ENCODE measurements at regions not wholly inside any gene's neighbourhood (a gene's known extent, or its start where the extent isn't known, plus 50 kb on each side); places are given as distances from the start of the nearest gene placed in this dataset.
A peak's percentile ranks its signal among the peaks of the same experiment; 100 is the strongest.

DNA sequence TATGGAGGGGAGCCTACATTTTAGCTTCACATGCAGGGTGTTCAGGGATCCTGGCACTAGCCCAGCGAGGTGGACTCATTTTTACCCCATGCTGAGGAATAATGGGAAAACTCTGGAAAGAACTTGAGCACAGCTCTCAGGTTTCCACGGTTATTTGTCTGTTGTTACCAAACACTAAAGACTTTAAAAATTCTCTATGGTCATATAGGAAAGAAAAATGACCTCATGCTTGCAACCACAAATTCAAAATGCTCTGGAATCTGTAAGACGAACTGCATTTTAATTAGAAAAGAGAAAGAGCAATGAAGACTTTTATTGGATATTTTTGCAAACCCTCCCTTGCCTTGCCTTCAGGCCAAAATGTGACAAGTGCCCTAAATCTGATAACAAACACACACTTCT, 606.9 kb downstream of the EBF1 start:
- no peaks in the 10 kb centered on the region for H3K36me3 ChIP-seq (ENCODE audit: control insufficient read depth in 1 of 2, insufficient read depth in 2 of 2, low read length in 2 of 2)
- H3K27ac ChIP-seq (ENCODE audit: low read length) = no peak overlapping the region
- no peaks in the 10 kb centered on the region for H3K4me1 ChIP-seq (ENCODE audit: control insufficient read depth in 1 of 2, insufficient read depth in 2 of 2, low read length in 2 of 2)
- H3K9me3 ChIP-seq (ENCODE audit: control insufficient read depth in 1 of 2, low read length in 2 of 2) = no peaks in the 10 kb centered on the region
- H3K27me3 ChIP-seq (ENCODE audit: low read depth, low read length) = no peaks in the 10 kb centered on the region
- H3K4me3 ChIP-seq (ENCODE audit: low read depth in 1 of 2, low read length in 2 of 2) = no peak overlapping the region

DNA sequence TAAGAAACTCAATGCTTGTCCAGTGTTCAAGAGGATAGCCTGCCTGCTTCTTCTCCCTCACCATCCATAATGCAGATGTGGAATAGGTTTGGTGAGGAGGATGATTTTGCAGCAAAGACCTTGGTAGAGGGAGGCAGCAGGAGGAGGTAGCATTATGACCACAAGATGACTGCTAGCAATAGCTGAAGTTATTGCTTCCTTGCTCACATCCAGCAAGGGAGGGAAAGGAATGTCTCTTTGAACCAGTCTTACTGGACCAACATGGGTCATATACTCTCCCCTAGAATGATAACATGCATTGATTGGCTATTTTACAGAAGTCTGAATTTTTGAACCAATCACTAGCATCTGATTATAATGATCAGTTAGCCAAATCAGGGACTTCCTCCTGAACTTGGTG, 607.6 kb downstream of the EBF1 start:
- Histone ChIP-seq H3K27me3 (ENCODE audit: low read depth, low read length) (no peaks in the 10 kb centered on the region), H3K4me1 (ENCODE audit: control insufficient read depth in 1 of 2, insufficient read depth in 2 of 2, low read length in 2 of 2) (no peaks in the 10 kb centered on the region), H3K4me3 (ENCODE audit: low read depth in 1 of 2, low read length in 2 of 2) (no peak overlapping the region), H3K9me3 (ENCODE audit: control insufficient read depth in 1 of 2, low read length in 2 of 2) (no peaks in the 10 kb centered on the region), H3K36me3 (ENCODE audit: control insufficient read depth in 1 of 2, insufficient read depth in 2 of 2, low read length in 2 of 2) (no peaks in the 10 kb centered on the region), H3K27ac (ENCODE audit: low read length) (no peak overlapping the region)

DNA sequence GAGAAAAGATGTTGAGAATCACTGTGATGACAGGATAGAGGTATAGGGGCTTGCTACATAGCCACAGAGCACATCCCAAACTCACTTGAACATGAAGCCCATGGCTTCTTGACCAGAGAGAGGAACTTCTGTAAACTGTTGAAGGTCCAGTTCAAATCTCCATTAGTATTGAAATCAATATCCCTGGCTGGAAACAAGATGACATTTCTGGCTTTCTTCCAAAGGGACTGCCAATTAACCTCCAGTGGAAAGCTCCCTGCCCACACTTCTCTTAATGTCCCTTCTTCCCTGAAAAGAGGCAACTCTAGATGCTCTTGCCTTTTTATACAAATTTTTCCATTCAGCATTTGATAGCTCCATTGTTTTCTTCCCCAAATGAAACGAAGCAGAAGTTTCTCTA, 612.1 kb downstream of the EBF1 start:
- peaks cover 0 to 24% of the 10 kb centered on the region in 2 donors for H3K4me1 ChIP-seq (ENCODE audit: control insufficient read depth in 1 of 2, insufficient read depth in 2 of 2, low read length in 2 of 2)
- no peaks in the 10 kb centered on the region for H3K27me3 ChIP-seq (ENCODE audit: low read depth, low read length)
- H3K4me3 ChIP-seq (ENCODE audit: low read depth in 1 of 2, low read length in 2 of 2) = no peak overlapping the region
- no peak overlapping the region for H3K27ac ChIP-seq (ENCODE audit: low read length)
- H3K36me3 ChIP-seq (ENCODE audit: control insufficient read depth in 1 of 2, insufficient read depth in 2 of 2, low read length in 2 of 2) = no peaks in the 10 kb centered on the region
- H3K9me3 ChIP-seq (ENCODE audit: control insufficient read depth in 1 of 2, low read length in 2 of 2) = no peaks in the 10 kb centered on the region

DNA sequence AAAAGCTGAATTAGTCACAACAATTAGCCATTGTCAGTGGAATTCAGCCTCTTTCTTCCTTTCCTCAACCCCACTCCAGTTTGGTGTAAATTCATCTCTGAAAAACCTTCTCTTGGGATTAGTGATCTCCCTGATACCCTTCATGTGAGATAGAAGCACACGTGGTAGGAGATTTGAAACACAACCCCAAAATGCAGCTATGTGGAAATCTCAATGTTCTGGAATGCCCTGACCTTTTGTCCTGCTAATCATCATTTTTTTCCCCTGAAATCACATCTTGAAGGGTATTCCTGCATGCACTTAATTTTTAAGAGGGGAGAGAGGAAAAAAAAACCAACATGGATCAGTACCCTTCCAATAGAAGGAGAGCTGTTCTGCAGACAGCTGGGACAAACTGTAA, 612.6 kb downstream of the EBF1 start:
- H3K4me3 ChIP-seq (ENCODE audit: low read depth in 1 of 2, low read length in 2 of 2) = no peak overlapping the region
- H3K4me1 ChIP-seq (ENCODE audit: control insufficient read depth in 1 of 2, insufficient read depth in 2 of 2, low read length in 2 of 2) = peaks cover 0 to 24% of the 10 kb centered on the region in 2 donors
- no peaks in the 10 kb centered on the region for H3K36me3 ChIP-seq (ENCODE audit: control insufficient read depth in 1 of 2, insufficient read depth in 2 of 2, low read length in 2 of 2)
- no peaks in the 10 kb centered on the region for H3K27me3 ChIP-seq (ENCODE audit: low read depth, low read length)
- H3K9me3 ChIP-seq (ENCODE audit: control insufficient read depth in 1 of 2, low read length in 2 of 2) = no peaks in the 10 kb centered on the region
- no peak overlapping the region for H3K27ac ChIP-seq (ENCODE audit: low read length)

DNA sequence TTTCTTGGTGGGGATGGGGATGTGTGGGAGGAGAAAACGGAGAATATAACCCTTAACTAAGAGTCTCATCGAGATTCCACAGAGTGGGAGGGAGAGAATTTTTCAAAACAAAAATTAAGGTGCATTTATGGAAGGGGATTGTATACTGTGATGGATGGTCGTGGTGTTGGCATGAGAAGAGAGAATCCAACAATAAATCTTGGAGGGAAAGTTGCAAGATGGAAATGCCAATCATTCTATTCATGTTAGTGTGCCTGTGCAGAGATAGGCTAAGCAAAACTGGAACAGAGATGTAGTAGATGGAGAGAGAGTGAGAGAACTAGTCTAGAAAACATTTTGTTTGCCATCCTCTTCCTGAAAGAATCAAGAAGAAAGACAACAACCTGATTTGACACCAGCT, 613.1 kb downstream of the EBF1 start:
- Histone ChIP-seq H3K4me1 (ENCODE audit: control insufficient read depth in 1 of 2, insufficient read depth in 2 of 2, low read length in 2 of 2) (peaks cover 0 to 24% of the 10 kb centered on the region in 2 donors), H3K36me3 (ENCODE audit: control insufficient read depth in 1 of 2, insufficient read depth in 2 of 2, low read length in 2 of 2) (no peaks in the 10 kb centered on the region), H3K27ac (ENCODE audit: low read length) (peak overlapping the region; percentile 17), H3K27me3 (ENCODE audit: low read depth, low read length) (no peaks in the 10 kb centered on the region), H3K4me3 (ENCODE audit: low read depth in 1 of 2, low read length in 2 of 2) (no peak overlapping the region), H3K9me3 (ENCODE audit: control insufficient read depth in 1 of 2, low read length in 2 of 2) (no peaks in the 10 kb centered on the region)

DNA sequence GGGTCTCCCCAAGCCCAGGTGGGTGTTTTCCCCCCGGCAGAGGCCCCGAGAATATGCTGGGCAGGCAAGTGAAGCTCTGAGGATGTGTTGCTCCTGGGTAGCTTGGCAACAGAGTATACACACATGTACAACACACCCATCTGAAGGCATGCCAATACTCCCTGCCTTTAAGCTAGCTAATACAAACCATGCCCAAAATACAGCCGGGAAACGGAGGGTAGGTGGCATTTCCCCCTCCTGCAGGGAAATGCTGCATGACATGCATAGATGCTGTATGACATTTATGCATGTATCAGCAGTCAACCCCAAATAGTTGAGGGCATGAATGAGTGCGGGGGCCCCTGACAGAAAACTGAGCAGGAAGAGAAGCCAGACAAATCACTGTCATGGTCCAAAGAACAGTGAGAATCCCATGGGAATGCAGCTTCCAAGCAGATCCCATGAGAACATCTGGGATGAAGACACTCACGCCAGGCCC, 614.1 kb downstream of the EBF1 start:
- no peaks in the 10 kb centered on the region for H3K36me3 ChIP-seq (ENCODE audit: control insufficient read depth in 1 of 2, insufficient read depth in 2 of 2, low read length in 2 of 2)
- peak overlapping the region; percentile 68 for H3K27ac ChIP-seq (ENCODE audit: low read length)
- H3K4me3 ChIP-seq (ENCODE audit: low read depth in 1 of 2, low read length in 2 of 2) = no peak overlapping the region
- H3K4me1 ChIP-seq (ENCODE audit: control insufficient read depth in 1 of 2, insufficient read depth in 2 of 2, low read length in 2 of 2) = peaks cover 0 to 24% of the 10 kb centered on the region in 2 donors
- no peaks in the 10 kb centered on the region for H3K9me3 ChIP-seq (ENCODE audit: control insufficient read depth in 1 of 2, low read length in 2 of 2)
- H3K27me3 ChIP-seq (ENCODE audit: low read depth, low read length) = no peaks in the 10 kb centered on the region

DNA sequence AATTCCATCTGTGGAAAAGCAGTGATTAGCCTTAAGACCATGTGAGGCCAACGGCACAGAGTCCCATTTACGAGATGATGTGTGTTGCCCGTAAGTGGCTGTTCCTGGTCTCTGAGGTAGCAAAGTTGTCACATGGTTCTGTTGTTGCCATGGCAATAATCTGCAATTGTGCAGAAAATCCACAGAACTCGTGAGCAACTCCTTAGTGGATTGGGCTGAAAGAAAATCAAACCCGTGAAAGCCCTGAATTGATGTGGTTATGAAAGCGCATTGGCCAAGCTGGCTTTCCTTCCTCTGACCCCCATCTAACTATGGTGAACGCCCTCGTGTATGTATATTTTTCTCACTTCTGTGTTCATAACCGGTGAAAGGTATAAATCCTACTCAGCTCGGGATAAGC, 614.7 kb downstream of the EBF1 start:
- Histone ChIP-seq H3K27me3 (ENCODE audit: low read depth, low read length) (no peaks in the 10 kb centered on the region), H3K27ac (ENCODE audit: low read length) (peak overlapping the region; percentile 68), H3K4me3 (ENCODE audit: low read depth in 1 of 2, low read length in 2 of 2) (no peak overlapping the region), H3K9me3 (ENCODE audit: control insufficient read depth in 1 of 2, low read length in 2 of 2) (no peaks in the 10 kb centered on the region), H3K4me1 (ENCODE audit: control insufficient read depth in 1 of 2, insufficient read depth in 2 of 2, low read length in 2 of 2) (peaks cover 0 to 24% of the 10 kb centered on the region in 2 donors), H3K36me3 (ENCODE audit: control insufficient read depth in 1 of 2, insufficient read depth in 2 of 2, low read length in 2 of 2) (no peaks in the 10 kb centered on the region)

DNA sequence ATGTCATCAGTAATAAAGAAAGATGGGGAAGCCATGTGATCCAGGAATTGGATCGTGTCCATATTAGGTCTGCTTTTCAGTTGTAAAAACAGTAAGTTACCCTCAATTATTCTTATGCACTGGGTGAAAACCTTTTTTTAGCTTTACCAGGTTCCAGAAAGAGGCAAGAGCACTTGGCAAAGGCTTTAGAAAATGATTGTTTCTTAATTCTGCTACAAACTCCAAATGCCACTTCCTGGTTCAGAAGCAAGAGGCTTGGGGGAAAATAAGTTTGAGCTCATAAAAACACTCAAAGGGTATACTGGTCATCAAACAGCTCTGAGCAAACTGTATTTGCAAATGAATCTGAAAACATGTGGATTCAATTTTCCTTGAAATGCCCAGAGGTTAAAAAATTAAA, 615.6 kb downstream of the EBF1 start:
- no peaks in the 10 kb centered on the region for H3K27me3 ChIP-seq (ENCODE audit: low read depth, low read length)
- H3K27ac ChIP-seq (ENCODE audit: low read length) = peak overlapping the region; percentile 27
- H3K4me1 ChIP-seq (ENCODE audit: control insufficient read depth in 1 of 2, insufficient read depth in 2 of 2, low read length in 2 of 2) = peaks cover 0 to 24% of the 10 kb centered on the region in 2 donors

DNA sequence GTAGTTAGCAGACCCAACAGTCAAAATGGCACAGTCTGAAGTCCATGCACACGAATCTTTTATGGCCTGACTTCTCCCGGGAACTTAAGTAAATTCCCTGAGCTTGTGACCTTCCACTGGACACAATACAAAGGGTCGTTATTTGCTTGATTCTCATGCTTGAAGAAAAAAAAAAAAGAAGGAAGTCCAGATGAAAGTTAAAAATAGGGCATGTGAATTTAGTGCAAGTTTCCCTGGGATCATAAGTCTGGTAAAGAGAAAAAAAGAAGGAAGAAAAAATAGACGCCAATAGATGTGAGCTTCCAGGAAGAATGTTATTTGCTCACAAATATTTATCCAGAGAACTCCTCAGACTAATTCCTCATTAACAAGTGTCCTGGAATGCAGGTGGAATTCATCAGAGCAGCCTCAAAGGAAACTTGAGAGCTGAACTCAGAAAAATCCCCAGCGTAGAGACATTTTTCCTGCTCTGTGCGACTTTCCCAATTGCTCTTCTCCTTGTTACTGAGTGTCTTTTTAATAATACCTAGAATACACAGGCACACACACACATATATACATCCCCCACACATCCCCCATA, 616.3 kb downstream of the EBF1 start:
- peak overlapping the region; percentile 27 for H3K27ac ChIP-seq (ENCODE audit: low read length)
- H3K4me3 ChIP-seq (ENCODE audit: low read depth in 1 of 2, low read length in 2 of 2) = no peak overlapping the region
- H3K9me3 ChIP-seq (ENCODE audit: control insufficient read depth in 1 of 2, low read length in 2 of 2) = no peaks in the 10 kb centered on the region
- peaks cover 0 to 24% of the 10 kb centered on the region in 2 donors for H3K4me1 ChIP-seq (ENCODE audit: control insufficient read depth in 1 of 2, insufficient read depth in 2 of 2, low read length in 2 of 2)
- no peaks in the 10 kb centered on the region for H3K27me3 ChIP-seq (ENCODE audit: low read depth, low read length)
- no peaks in the 10 kb centered on the region for H3K36me3 ChIP-seq (ENCODE audit: control insufficient read depth in 1 of 2, insufficient read depth in 2 of 2, low read length in 2 of 2)

More for the DNA sequence above, 615.6 kb downstream of the EBF1 start:
- no peak overlapping the region for H3K4me3 ChIP-seq (ENCODE audit: low read depth in 1 of 2, low read length in 2 of 2)
- H3K36me3 ChIP-seq (ENCODE audit: control insufficient read depth in 1 of 2, insufficient read depth in 2 of 2, low read length in 2 of 2) = no peaks in the 10 kb centered on the region
- H3K9me3 ChIP-seq (ENCODE audit: control insufficient read depth in 1 of 2, low read length in 2 of 2) = no peaks in the 10 kb centered on the region

DNA sequence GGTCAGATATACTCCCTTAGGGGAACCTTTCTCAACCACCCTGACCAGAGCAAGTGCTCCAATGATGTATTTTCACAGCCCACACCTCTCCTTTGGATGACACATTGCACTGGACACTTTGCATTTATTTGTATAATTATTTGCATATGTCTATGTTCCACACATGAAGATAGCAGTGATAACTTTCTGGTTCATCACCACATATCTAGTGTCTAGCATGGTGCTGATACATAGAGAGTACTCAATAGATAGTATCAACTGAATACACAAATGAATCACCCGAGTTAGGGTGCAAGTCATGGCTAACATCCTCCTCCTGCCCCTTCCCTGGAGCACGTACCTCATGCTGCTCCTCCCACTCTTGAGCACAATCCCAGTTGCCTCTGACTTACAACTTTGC, 617.6 kb downstream of the EBF1 start:
- Histone ChIP-seq H3K36me3 (ENCODE audit: control insufficient read depth in 1 of 2, insufficient read depth in 2 of 2, low read length in 2 of 2) (no peaks in the 10 kb centered on the region), H3K4me3 (ENCODE audit: low read depth in 1 of 2, low read length in 2 of 2) (no peak overlapping the region), H3K27ac (ENCODE audit: low read length) (no peak overlapping the region), H3K27me3 (ENCODE audit: low read depth, low read length) (no peaks in the 10 kb centered on the region), H3K9me3 (ENCODE audit: control insufficient read depth in 1 of 2, low read length in 2 of 2) (no peaks in the 10 kb centered on the region), H3K4me1 (ENCODE audit: control insufficient read depth in 1 of 2, insufficient read depth in 2 of 2, low read length in 2 of 2) (peaks cover 0 to 24% of the 10 kb centered on the region in 2 donors)

DNA sequence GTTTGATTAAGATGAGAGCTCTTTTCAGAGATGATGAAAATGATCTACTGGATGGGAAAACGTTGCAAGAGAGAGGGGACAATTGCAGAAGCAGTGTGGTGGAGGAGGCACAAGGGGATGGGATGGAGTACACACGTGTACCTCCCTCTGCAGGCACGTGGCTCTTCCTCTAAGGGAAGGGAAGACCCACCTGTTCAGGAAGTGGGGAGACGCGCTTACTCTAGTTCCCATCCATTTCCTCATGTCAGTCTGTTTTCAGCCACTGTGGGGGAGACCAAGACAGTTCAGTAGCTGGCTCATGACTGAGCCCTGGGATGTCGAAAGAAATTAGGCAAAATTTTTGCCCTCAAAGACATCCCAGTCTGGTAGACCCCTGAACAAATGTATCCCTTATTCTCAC, 619.2 kb upstream of the CLINT1 start:
- Histone ChIP-seq H3K9me3 (ENCODE audit: control insufficient read depth in 1 of 2, low read length in 2 of 2) (no peaks in the 10 kb centered on the region), H3K4me1 (ENCODE audit: control insufficient read depth in 1 of 2, insufficient read depth in 2 of 2, low read length in 2 of 2) (no peaks in the 10 kb centered on the region), H3K36me3 (ENCODE audit: control insufficient read depth in 1 of 2, insufficient read depth in 2 of 2, low read length in 2 of 2) (no peaks in the 10 kb centered on the region), H3K27ac (ENCODE audit: low read length) (no peak overlapping the region), H3K4me3 (ENCODE audit: low read depth in 1 of 2, low read length in 2 of 2) (no peak overlapping the region), H3K27me3 (ENCODE audit: low read depth, low read length) (no peaks in the 10 kb centered on the region)

DNA sequence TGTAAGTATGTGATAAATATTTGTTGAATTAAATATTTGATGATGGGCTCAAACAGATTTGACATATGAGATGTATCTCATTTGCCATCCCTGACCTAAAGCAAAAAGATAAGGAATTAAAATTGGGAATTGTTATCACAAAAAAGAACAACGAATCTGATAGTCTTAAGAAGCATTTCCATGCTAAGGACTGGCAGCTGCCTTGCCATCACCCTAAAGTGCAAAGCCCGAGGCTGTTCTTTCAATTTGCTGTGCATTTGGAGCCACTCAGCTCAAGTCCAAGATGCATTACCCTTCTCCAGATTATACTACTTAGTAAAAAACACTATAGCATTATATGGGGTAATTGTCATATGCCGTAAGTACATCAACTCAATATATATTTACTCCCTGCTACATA, 618.3 kb upstream of the CLINT1 start:
- H3K4me1 ChIP-seq (ENCODE audit: control insufficient read depth in 1 of 2, insufficient read depth in 2 of 2, low read length in 2 of 2) = no peaks in the 10 kb centered on the region
- H3K4me3 ChIP-seq (ENCODE audit: low read depth in 1 of 2, low read length in 2 of 2) = no peak overlapping the region
- no peaks in the 10 kb centered on the region for H3K36me3 ChIP-seq (ENCODE audit: control insufficient read depth in 1 of 2, insufficient read depth in 2 of 2, low read length in 2 of 2)
- no peaks in the 10 kb centered on the region for H3K27me3 ChIP-seq (ENCODE audit: low read depth, low read length)
- H3K9me3 ChIP-seq (ENCODE audit: control insufficient read depth in 1 of 2, low read length in 2 of 2) = no peaks in the 10 kb centered on the region
- no peak overlapping the region for H3K27ac ChIP-seq (ENCODE audit: low read length)
